Hepatocyte (in vitro differentiated cells): ENCODE measurements at regions not wholly inside any gene's neighbourhood (a gene's known extent, or its start where the extent isn't known, plus 50 kb on each side); places are given as distances from the start of the nearest gene placed in this dataset.

Source experiments
- CTCF ChIP-seq: fragments of 200-600 bp; sonication (generic); IDR thresholded peaks from 2 replicates; pipeline ENCODE4 v1.5.1; 2016; ENCODE audit warnings: antibody characterized with exemption, mild to moderate bottlenecking; ENCODE audit not compliant: poor library complexity
- EZH2 ChIP-seq: fragments of 200-600 bp; sonication (generic); IDR thresholded peaks from 2 replicates; pipeline ENCODE4 v1.6.1; 2016; ENCODE audit warnings: antibody characterized with exemption, mild to moderate bottlenecking, borderline replicate concordance
- EZH2phosphoT487 ChIP-seq: fragments of 200-600 bp; sonication (generic); IDR thresholded peaks from one replicate; pipeline ENCODE4 v1.6.1; 2018; ENCODE audit warnings: antibody characterized with exemption, mild to moderate bottlenecking, low read depth, moderate library complexity; ENCODE audit not compliant: unreplicated experiment, severe bottlenecking

- TF ChIP-seq EZH2phosphoT487 (no peak), EZH2 (no peak), CTCF (no peak)
Measured at GRCh38 chr2:144711084-144711483, 191.2 kb upstream of the ZEB2 start.
